ENCODE measurements at regions not wholly inside any gene's neighbourhood (a gene's known extent, or its start where the extent isn't known, plus 50 kb on each side); places are given as distances from the start of the nearest gene placed in this dataset.

DNA sequence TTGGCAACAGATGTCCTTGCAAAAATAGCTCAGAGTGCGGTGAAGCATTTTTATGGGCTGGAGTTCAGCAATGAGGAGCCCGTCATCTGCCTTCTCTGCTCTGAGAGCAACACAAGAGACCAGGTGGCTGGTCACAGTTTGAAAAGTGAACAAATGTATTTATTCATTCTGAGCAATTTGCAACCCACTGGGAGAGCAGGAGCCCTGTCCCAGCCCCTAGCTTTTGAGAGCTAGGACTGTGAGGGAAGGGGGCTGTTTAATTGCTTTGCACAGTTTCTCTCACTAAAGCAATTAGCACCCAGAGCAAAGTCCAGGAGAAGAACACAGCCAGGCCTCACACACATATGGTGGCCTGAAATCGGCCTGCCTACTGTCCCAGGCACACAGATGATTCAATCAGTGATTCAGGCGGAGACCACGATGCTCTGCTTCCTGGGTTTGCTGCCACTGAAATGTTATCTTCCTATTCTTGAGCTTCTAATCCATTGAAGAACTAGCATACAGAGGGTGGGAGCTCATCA, 646.1 kb upstream of the ACVR2A start:
- no peaks in the 10 kb centered on the region for H4K20me1 ChIP-seq (ENCODE audit: insufficient read depth)
- no peaks in the 10 kb centered on the region for H3F3A ChIP-seq (ENCODE audit: insufficient read depth, low read depth)
- CTCF ChIA-PET = no interaction called here
- intact Hi-C loops (cut with micrococcal nuclease; ENCODE audit: unreplicated experiment) = no loop called here
- POLR2A ChIA-PET (ENCODE audit: unreplicated experiment) = interaction anchor here (0.6 kb wide), 1 partner anchor 179 kb away, joined by 5 read pairs; no protein-coding TSS in a partner anchor
- no peaks in the 10 kb centered on the region for H3K4me1 ChIP-seq (replicated peaks; ENCODE audit: insufficient read depth)
- H3K27me3 ChIP-seq (ENCODE audit: insufficient read depth, low read depth) = no peaks in the 10 kb centered on the region
- no peaks in the 10 kb centered on the region for H3K9me2 ChIP-seq (ENCODE audit: insufficient read depth)
- no peaks in the 10 kb centered on the region for H3K9me3 ChIP-seq (ENCODE audit: insufficient read depth, low read depth)
- H3K36me3 ChIP-seq (ENCODE audit: low read depth) = no peaks in the 10 kb centered on the region
- no peak for TF ChIP-seq EZH2 (IDR thresholded peaks at IDR 0.05; ENCODE audit: low read depth)
- TF ChIP-seq, protein P1, sequence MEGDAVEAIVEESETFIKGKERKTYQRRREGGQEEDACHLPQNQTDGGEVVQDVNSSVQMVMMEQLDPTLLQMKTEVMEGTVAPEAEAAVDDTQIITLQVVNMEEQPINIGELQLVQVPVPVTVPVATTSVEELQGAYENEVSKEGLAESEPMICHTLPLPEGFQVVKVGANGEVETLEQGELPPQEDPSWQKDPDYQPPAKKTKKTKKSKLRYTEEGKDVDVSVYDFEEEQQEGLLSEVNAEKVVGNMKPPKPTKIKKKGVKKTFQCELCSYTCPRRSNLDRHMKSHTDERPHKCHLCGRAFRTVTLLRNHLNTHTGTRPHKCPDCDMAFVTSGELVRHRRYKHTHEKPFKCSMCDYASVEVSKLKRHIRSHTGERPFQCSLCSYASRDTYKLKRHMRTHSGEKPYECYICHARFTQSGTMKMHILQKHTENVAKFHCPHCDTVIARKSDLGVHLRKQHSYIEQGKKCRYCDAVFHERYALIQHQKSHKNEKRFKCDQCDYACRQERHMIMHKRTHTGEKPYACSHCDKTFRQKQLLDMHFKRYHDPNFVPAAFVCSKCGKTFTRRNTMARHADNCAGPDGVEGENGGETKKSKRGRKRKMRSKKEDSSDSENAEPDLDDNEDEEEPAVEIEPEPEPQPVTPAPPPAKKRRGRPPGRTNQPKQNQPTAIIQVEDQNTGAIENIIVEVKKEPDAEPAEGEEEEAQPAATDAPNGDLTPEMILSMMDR (conservative IDR thresholded peaks at IDR 0.05) = no peak
- no peak overlapping the region for H3K27ac ChIP-seq
- no peak for DNase-seq
- no peak overlapping the region for H3K4me2 ChIP-seq
- H2AFZ ChIP-seq = no peak overlapping the region
- H3K4me3 ChIP-seq = no peak overlapping the region
- BruUV-seq (replicated peaks) = no TSS peak
- H3K79me2 ChIP-seq (ENCODE audit: low read depth) = no peaks in the 10 kb centered on the region

DNA sequence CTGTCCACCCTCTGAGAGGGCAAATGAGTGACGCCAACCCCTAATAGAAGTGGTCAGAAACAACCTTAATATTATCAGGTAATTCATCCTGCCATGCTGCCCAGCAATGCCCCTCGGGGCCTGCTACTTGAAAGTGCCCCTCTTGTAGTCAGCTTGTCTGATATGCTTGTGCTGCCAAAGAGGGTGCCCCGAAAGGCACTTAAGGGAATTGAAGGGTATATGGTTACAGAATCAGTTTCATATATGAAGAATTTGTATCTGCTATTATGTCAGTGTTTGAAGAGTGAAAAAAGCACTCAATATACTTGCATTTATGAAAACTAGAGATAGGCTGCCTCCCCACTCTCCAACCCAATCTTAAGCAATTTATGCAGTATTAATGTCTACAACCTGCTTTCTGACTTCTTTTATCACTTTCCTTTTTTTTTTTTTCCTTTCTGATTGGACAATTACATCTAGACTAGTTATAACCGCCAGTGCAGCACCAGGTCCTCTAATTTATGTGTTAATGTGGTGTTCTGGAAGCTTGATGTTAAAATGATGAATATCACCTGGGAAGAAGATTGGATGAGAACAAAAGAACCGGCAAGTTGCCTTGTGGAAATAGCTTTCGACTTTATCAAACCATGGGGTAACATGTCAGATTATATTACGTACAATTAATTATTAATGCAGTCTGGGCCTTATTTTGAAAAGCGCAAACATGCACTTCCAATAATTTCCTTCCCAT, 646.9 kb upstream of the ACVR2A start:
- intact Hi-C loops (cut with micrococcal nuclease; ENCODE audit: unreplicated experiment) = no loop called here
- Histone ChIP-seq H2AFZ (no peak overlapping the region), H3K79me2 (ENCODE audit: low read depth) (no peaks in the 10 kb centered on the region), H3K9me2 (ENCODE audit: insufficient read depth) (no peaks in the 10 kb centered on the region), H3K36me3 (ENCODE audit: low read depth) (no peaks in the 10 kb centered on the region), H3K27me3 (ENCODE audit: insufficient read depth, low read depth) (no peaks in the 10 kb centered on the region), H3K4me2 (no peak overlapping the region), H4K20me1 (ENCODE audit: insufficient read depth) (no peaks in the 10 kb centered on the region), H3K4me3 (no peak overlapping the region), H3K4me1 (replicated peaks; ENCODE audit: insufficient read depth) (no peaks in the 10 kb centered on the region), H3K9me3 (ENCODE audit: insufficient read depth, low read depth) (no peaks in the 10 kb centered on the region), H3K27ac (no peak overlapping the region), H3F3A (ENCODE audit: insufficient read depth, low read depth) (no peaks in the 10 kb centered on the region)
- BruUV-seq (replicated peaks) = no TSS peak
- ChIA-PET CTCF (no interaction called here), POLR2A (ENCODE audit: unreplicated experiment) (interaction anchor here (0.6 kb wide), 1 partner anchor 180 kb away, joined by 5 read pairs; no protein-coding TSS in a partner anchor)
- TF ChIP-seq, protein P1 (conservative IDR thresholded peaks at IDR 0.05) = no peak
- TF ChIP-seq EZH2 (IDR thresholded peaks at IDR 0.05; ENCODE audit: low read depth) = no peak
- no peak for DNase-seq

DNA sequence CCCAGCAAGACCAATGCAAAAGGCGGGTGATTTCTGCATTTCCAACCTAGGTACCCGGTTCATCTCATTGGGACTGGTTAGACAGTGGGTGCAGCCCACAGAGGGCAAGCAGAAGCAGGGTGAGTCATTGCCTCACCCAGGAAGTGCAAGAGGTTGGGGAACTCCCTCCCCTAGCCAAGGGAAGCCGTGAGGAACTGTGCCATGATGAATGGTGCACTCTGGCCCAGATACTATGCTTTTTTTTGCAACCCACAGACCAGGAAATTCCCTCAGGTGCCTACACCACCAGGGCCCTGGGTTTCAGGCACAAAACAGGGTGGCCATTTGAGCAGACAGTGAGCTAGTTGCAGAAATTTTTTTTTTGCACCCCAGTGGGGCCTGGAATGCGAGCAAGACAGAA, 662.6 kb upstream of the ACVR2A start:
- Histone ChIP-seq H2AFZ (0 out of 2 replicates have a peak overlapping the region, but pooled peaks have one; percentile 52), H3K27ac (peak overlapping the region; percentile 70), H3K4me1 (replicated peaks; ENCODE audit: insufficient read depth) (peaks cover 28% of the 10 kb centered on the region), H3K79me2 (ENCODE audit: low read depth) (no peaks in the 10 kb centered on the region), H3K9me3 (ENCODE audit: insufficient read depth, low read depth) (no peaks in the 10 kb centered on the region; the same call in 1 of the 2 replicates), H3K4me2 (peak overlapping the region; percentile 54), H4K20me1 (ENCODE audit: insufficient read depth) (no peaks in the 10 kb centered on the region), H3K27me3 (ENCODE audit: insufficient read depth, low read depth) (no peaks in the 10 kb centered on the region), H3K9me2 (ENCODE audit: insufficient read depth) (no peaks in the 10 kb centered on the region), H3K4me3 (no peak overlapping the region), H3K36me3 (ENCODE audit: low read depth) (no peaks in the 10 kb centered on the region; the same call in 1 of the 2 replicates), H3F3A (ENCODE audit: insufficient read depth, low read depth) (peaks cover 4% of the 10 kb centered on the region; the same call in 1 of the 2 replicates)
- peak; percentile 76 for DNase-seq
- intact Hi-C loops (cut with micrococcal nuclease; ENCODE audit: unreplicated experiment) = loop anchor here (1.0 kb wide), 1 partner anchor 96 kb away; no protein-coding TSS in a partner anchor
- POLR2A ChIA-PET (ENCODE audit: unreplicated experiment) = no interaction called here
- no TSS peak for BruUV-seq (replicated peaks)
- CTCF ChIA-PET = no interaction called here
- TF ChIP-seq, protein P1 (conservative IDR thresholded peaks at IDR 0.05) = no peak
- TF ChIP-seq EZH2 (IDR thresholded peaks at IDR 0.05; ENCODE audit: low read depth) = no peak
